GM10248 (cell line): ENCODE measurements at regions not wholly inside any gene's neighbourhood (a gene's known extent, or its start where the extent isn't known, plus 50 kb on each side); places are given as distances from the start of the nearest gene placed in this dataset.

Experiments
- CTCF ChIA-PET: fragments of 300-600 bp; sonication (Branson Sonifier 250); formaldehyde crosslinking; extraction: SDS; loops from one replicate; lab custom pipeline; 2021; ENCODE audit warnings: antibody characterized with exemption; lab: Yijun Ruan, JAX
- POLR2A ChIA-PET: fragments of 350-650 bp; sonication (Branson Sonifier 250); formaldehyde crosslinking; extraction: SDS; loops from one replicate; lab custom pipeline; 2020; ENCODE audit warnings: antibody characterized with exemption; lab: Yijun Ruan, JAX
- DNase-seq: peaks from one replicate; pipeline ENCODE4 v3.0.0; 2012; ENCODE audit errors: extremely low spot score
- TF ChIP-seq, protein P1 (sequence below): IDR thresholded peaks from 2 replicates; pipeline ENCODE4 v1.5.1; 2012; ENCODE audit warnings: mild to moderate bottlenecking, low read depth; ENCODE audit errors: extremely low read depth, missing control alignments, control extremely low read depth

- ChIA-PET CTCF (no interaction called here), POLR2A (no interaction called here)
Observed at GRCh38 chr12:38399711-38400206, 83.2 kb downstream of the ALG10B start.

DNA sequence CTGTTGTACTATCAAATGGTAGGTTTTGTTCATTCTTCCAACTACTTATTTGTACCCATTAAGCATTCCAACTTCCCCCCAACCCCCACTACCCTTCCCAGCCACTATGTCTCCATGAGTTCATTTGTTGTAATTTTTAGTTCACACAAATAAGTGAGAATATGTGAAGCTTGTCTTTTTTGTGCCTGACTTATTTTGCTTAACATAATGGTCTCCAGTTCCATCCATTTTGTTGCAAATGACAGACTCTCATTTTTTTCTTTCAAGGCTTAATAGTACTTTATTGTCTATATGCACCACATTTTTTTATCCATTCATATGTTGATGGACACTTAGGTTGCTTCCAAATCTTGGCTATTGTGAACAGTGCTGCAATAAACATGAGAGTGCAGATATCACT is 86.2 kb downstream of the ALG10B start:
- ChIA-PET POLR2A (no interaction called here), CTCF (no interaction called here)
- TF ChIP-seq, protein P1, sequence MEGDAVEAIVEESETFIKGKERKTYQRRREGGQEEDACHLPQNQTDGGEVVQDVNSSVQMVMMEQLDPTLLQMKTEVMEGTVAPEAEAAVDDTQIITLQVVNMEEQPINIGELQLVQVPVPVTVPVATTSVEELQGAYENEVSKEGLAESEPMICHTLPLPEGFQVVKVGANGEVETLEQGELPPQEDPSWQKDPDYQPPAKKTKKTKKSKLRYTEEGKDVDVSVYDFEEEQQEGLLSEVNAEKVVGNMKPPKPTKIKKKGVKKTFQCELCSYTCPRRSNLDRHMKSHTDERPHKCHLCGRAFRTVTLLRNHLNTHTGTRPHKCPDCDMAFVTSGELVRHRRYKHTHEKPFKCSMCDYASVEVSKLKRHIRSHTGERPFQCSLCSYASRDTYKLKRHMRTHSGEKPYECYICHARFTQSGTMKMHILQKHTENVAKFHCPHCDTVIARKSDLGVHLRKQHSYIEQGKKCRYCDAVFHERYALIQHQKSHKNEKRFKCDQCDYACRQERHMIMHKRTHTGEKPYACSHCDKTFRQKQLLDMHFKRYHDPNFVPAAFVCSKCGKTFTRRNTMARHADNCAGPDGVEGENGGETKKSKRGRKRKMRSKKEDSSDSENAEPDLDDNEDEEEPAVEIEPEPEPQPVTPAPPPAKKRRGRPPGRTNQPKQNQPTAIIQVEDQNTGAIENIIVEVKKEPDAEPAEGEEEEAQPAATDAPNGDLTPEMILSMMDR: no peak
- no peak for DNase-seq

More at GRCh38 chr12:38399711-38400206, 83.2 kb downstream of the ALG10B start:
- TF ChIP-seq, protein P1: no peak
- DNase-seq: no peak

DNA sequence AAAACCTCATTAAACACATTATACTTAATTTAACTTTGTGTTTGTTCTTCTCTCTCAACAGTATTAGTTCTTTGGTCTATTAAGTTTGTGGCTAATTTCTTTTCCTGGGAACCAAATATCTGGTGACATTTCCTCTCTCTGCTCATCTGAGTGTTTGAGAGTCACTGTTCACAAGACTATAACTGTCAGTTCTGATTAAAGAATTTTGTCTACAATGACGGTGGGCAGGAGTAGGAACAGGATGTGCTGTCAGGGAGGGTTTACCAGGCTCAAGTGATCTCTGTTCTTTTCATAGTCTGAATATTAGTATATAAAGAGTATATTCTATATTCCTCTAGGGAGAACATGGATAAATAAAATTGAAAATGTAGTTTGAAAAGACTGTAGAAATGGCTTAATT is 92.9 kb downstream of the ALG10B start:
- POLR2A ChIA-PET: no interaction called here
- TF ChIP-seq, protein P1: no peak
- CTCF ChIA-PET: no interaction called here
- no peak for DNase-seq

GRCh38 chr12:38411426-38411825 is 94.9 kb downstream of the ALG10B start:
- no peak for DNase-seq
- CTCF ChIA-PET: no interaction called here
- POLR2A ChIA-PET: no interaction called here
- TF ChIP-seq, protein P1: no peak

- ChIA-PET CTCF (no interaction called here), POLR2A (no interaction called here)
- TF ChIP-seq, protein P1: no peak
- no peak for DNase-seq
Observed at GRCh38 chr12:38411946-38412345, 95.4 kb downstream of the ALG10B start.

DNA sequence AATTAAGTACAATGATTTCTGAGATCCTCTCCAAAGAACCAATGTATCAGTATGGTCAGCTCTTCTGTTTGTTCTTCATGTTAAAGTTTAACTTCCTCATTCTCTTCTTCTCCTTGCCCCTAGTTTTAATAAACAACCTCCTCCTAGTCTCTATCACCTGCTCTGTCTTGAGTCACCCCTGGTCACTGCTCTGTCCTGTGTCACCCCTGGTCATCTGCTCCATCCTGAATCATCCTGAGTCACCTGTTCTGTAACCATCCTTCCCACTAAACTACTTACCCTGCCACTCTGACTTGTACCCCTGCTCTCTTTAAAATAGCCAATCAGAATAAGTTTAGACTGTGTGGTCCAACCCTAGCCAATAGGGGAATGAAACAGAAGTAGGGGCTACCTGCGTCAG is 100.5 kb downstream of the ALG10B start:
- ChIA-PET CTCF (interaction anchor here (0.8 to 1.2 kb wide), 2 partner anchors 12 to 33 kb away, joined by 3 read pairs; no protein-coding TSS in a partner anchor), POLR2A (no interaction called here)
- DNase-seq: no peak
- TF ChIP-seq, protein P1: no peak
